ENCODE measurements at regions not wholly inside any gene's neighbourhood (a gene's known extent, or its start where the extent isn't known, plus 50 kb on each side); places are given as distances from the start of the nearest gene placed in this dataset.

GRCh38 chr10:94220717-94221116 is 142.0 kb downstream of the NOC3L start:
- Histone ChIP-seq H3K4me1 (ENCODE audit: low read depth) (no peaks in the 10 kb centered on the region), H3K4me3 (no peak overlapping the region), H3K9me3 (ENCODE audit: low read depth) (no peaks in the 10 kb centered on the region), H3K27me3 (no peaks in the 10 kb centered on the region), H3K36me3 (no peaks in the 10 kb centered on the region), H3K27ac (no peak overlapping the region)
- TF ChIP-seq CTCF (IDR thresholded peaks at IDR 0.05; ENCODE audit: low read depth, low read length) = no peak
- DNase-seq (ENCODE audit: low read depth in 1 of 2, low spot score in 1 of 2) = no peak

GRCh38 chr10:94223702-94224370 is 138.9 kb downstream of the NOC3L start:
- TF ChIP-seq CTCF (IDR thresholded peaks at IDR 0.05; ENCODE audit: low read depth, low read length) = no peak
- no peaks in the 10 kb centered on the region for H3K4me1 ChIP-seq (ENCODE audit: low read depth)

GRCh38 chr10:94224656-94225055 is 138.1 kb downstream of the NOC3L start:
- no peak for TF ChIP-seq CTCF (IDR thresholded peaks at IDR 0.05; ENCODE audit: low read depth, low read length)
- Histone ChIP-seq H3K27me3 (no peaks in the 10 kb centered on the region), H3K4me3 (no peak overlapping the region), H3K4me1 (ENCODE audit: low read depth) (no peaks in the 10 kb centered on the region), H3K36me3 (no peaks in the 10 kb centered on the region), H3K9me3 (ENCODE audit: low read depth) (no peaks in the 10 kb centered on the region), H3K27ac (no peak overlapping the region)
- DNase-seq (ENCODE audit: low read depth in 1 of 2, low spot score in 1 of 2) = no peak

More at GRCh38 chr10:94223702-94224370, 138.9 kb downstream of the NOC3L start:
- H3K4me3 ChIP-seq = no peak overlapping the region
- no peaks in the 10 kb centered on the region for H3K9me3 ChIP-seq (ENCODE audit: low read depth)
- no peak overlapping the region for H3K27ac ChIP-seq
- H3K36me3 ChIP-seq = no peaks in the 10 kb centered on the region
- DNase-seq (ENCODE audit: low read depth in 1 of 2, low spot score in 1 of 2) = no peak
- no peaks in the 10 kb centered on the region for H3K27me3 ChIP-seq

- Histone ChIP-seq H3K27ac (no peak overlapping the region), H3K36me3 (no peaks in the 10 kb centered on the region), H3K4me3 (no peak overlapping the region), H3K27me3 (no peaks in the 10 kb centered on the region), H3K4me1 (ENCODE audit: low read depth) (no peaks in the 10 kb centered on the region), H3K9me3 (ENCODE audit: low read depth) (no peaks in the 10 kb centered on the region)
- peak; percentile 15 for TF ChIP-seq CTCF (IDR thresholded peaks at IDR 0.05; ENCODE audit: low read depth, low read length)
- no peak for DNase-seq (ENCODE audit: low read depth in 1 of 2, low spot score in 1 of 2)
Observed at GRCh38 chr10:94225589-94225988, 137.2 kb downstream of the NOC3L start.

GRCh38 chr10:94230134-94230785 is 132.5 kb downstream of the NOC3L start:
- Histone ChIP-seq H3K9me3 (ENCODE audit: low read depth) (no peaks in the 10 kb centered on the region), H3K4me1 (ENCODE audit: low read depth) (no peaks in the 10 kb centered on the region), H3K4me3 (no peak overlapping the region), H3K27me3 (no peaks in the 10 kb centered on the region), H3K27ac (no peak overlapping the region), H3K36me3 (no peaks in the 10 kb centered on the region)
- TF ChIP-seq CTCF (IDR thresholded peaks at IDR 0.05; ENCODE audit: low read depth, low read length) = no peak
- no peak for DNase-seq (ENCODE audit: low read depth in 1 of 2, low spot score in 1 of 2)
